D721Med (cell line): ENCODE measurements at regions not wholly inside any gene's neighbourhood (a gene's known extent, or its start where the extent isn't known, plus 50 kb on each side); places are given as distances from the start of the nearest gene placed in this dataset.

Experiments
- DNase-seq: peaks from one replicate; pipeline ENCODE4 v3.0.0; 2011; ENCODE audit warnings: low spot score; ENCODE audit not compliant: insufficient read length
- FAIRE-seq: peaks from 2 replicates; lab custom pipeline; 2011; peaks lifted over from hg19 to GRCh38; lab: Jason Lieb, UNC
- CTCF ChIP-seq: IDR thresholded peaks from 2 replicates; pipeline ENCODE4 v1.5.1; 2012; ENCODE audit warnings: mild to moderate bottlenecking, control low read depth; ENCODE audit not compliant: insufficient read depth; ENCODE audit errors: missing control alignments

- no peak for FAIRE-seq
- DNase-seq = no peak
- no peak for TF ChIP-seq CTCF
Observed at GRCh38 chr3:6228958-6229683, 631.8 kb upstream of the GRM7 start.

- DNase-seq = no peak
- TF ChIP-seq CTCF = no peak
- no peak for FAIRE-seq
Observed at GRCh38 chr3:6229778-6230410, 631.0 kb upstream of the GRM7 start.

GRCh38 chr3:6242104-6242503 lies 618.8 kb upstream of the GRM7 start:
- DNase-seq = no peak
- TF ChIP-seq CTCF = no peak
- no peak for FAIRE-seq

GRCh38 chr3:6248528-6248927 lies 612.4 kb upstream of the GRM7 start:
- FAIRE-seq (no peak), DNase-seq (no peak)
- no peak for TF ChIP-seq CTCF

GRCh38 chr3:6249679-6250078 lies 611.2 kb upstream of the GRM7 start:
- no peak for TF ChIP-seq CTCF

GRCh38 chr3:6250167-6250566 lies 610.7 kb upstream of the GRM7 start:
- DNase-seq (no peak), FAIRE-seq (no peak)
- TF ChIP-seq CTCF = no peak

More at GRCh38 chr3:6249679-6250078, 611.2 kb upstream of the GRM7 start:
- DNase-seq = no peak
- FAIRE-seq = no peak
